ENCODE measurements at regions not wholly inside any gene's neighbourhood (a gene's known extent, or its start where the extent isn't known, plus 50 kb on each side); places are given as distances from the start of the nearest gene placed in this dataset.
A peak's percentile ranks its signal among the peaks of the same experiment; 100 is the strongest.

- no peak overlapping the region for H3K9ac ChIP-seq (ENCODE audit: insufficient read depth in 1 of 2, low read length in 2 of 2)
- H3K27me3 ChIP-seq (ENCODE audit: control insufficient read depth in 3 of 3, insufficient read depth in 3 of 3, low read length in 2 of 3), result no peaks in the 10 kb centered on the region
- ATAC-seq (ENCODE audit: insufficient read depth, low FRiP score) (no peak), DNase-seq (no peak)
- H3K27ac ChIP-seq (ENCODE audit: low read depth in 1 of 2, low read length in 1 of 2), result no peak overlapping the region
- no peaks in the 10 kb centered on the region for H3K36me3 ChIP-seq (ENCODE audit: control insufficient read depth in 4 of 4, insufficient read depth in 4 of 4, low read length in 4 of 4)
- H3K4me1 ChIP-seq (ENCODE audit: control insufficient read depth in 5 of 5, insufficient read depth in 5 of 5, low read length in 5 of 5), result peaks cover 0 to 8% (median 0%) of the 10 kb centered on the region in 5 donors
- 90% methylated on average over 2 of the region's 2 CpGs for WGBS, 2 donors
- H3K4me3 ChIP-seq, result no peak overlapping the region
- no peaks in the 10 kb centered on the region for H3K9me3 ChIP-seq (ENCODE audit: control insufficient read depth in 4 of 4, insufficient read depth in 3 of 4, low read length in 3 of 4)
- no peak for TF ChIP-seq CTCF (IDR thresholded peaks at IDR 0.05; ENCODE audit: control extremely low read depth, extremely low read depth)
These were observed 202.5 kb upstream of the RBMS1 start for GRCh38 chr2:160696087-160696452.

GRCh38 chr2:160697817-160698216, 204.2 kb upstream of the RBMS1 start:
- H3K4me1 ChIP-seq (ENCODE audit: control insufficient read depth in 5 of 5, insufficient read depth in 5 of 5, low read length in 5 of 5), result peaks cover 0 to 8% (median 0%) of the 10 kb centered on the region in 5 donors
- H3K27me3 ChIP-seq (ENCODE audit: control insufficient read depth in 3 of 3, insufficient read depth in 3 of 3, low read length in 2 of 3), result no peaks in the 10 kb centered on the region
- ATAC-seq (ENCODE audit: insufficient read depth, low FRiP score) (no peak), DNase-seq (no peak)
- no peaks in the 10 kb centered on the region for H3K36me3 ChIP-seq (ENCODE audit: control insufficient read depth in 4 of 4, insufficient read depth in 4 of 4, low read length in 4 of 4)
- no peaks in the 10 kb centered on the region for H3K9me3 ChIP-seq (ENCODE audit: control insufficient read depth in 4 of 4, insufficient read depth in 3 of 4, low read length in 3 of 4)
- H3K4me3 ChIP-seq, result no peak overlapping the region
- no peak overlapping the region for H3K9ac ChIP-seq (ENCODE audit: insufficient read depth in 1 of 2, low read length in 2 of 2)
- TF ChIP-seq CTCF (IDR thresholded peaks at IDR 0.05; ENCODE audit: control extremely low read depth, extremely low read depth), result no peak
- H3K27ac ChIP-seq (ENCODE audit: low read depth in 1 of 2, low read length in 1 of 2), result no peak overlapping the region
- 92 to 95% methylated on average over 6 of the region's 6 CpGs for WGBS, 2 donors

GRCh38 chr2:160700021-160700814, 206.6 kb upstream of the RBMS1 start:
- H3K4me1 ChIP-seq (ENCODE audit: control insufficient read depth in 5 of 5, insufficient read depth in 5 of 5, low read length in 5 of 5), result peaks cover 0 to 20% (median 3%) of the 10 kb centered on the region in 5 donors
- no peak overlapping the region for H3K27ac ChIP-seq (ENCODE audit: low read depth in 1 of 2, low read length in 1 of 2)
- DNase-seq (peak in 2 of 3 donors; percentile 53 to 64), ATAC-seq (ENCODE audit: insufficient read depth, low FRiP score) (no peak)
- no peaks in the 10 kb centered on the region for H3K9me3 ChIP-seq (ENCODE audit: control insufficient read depth in 4 of 4, insufficient read depth in 3 of 4, low read length in 3 of 4)
- no peaks in the 10 kb centered on the region for H3K27me3 ChIP-seq (ENCODE audit: control insufficient read depth in 3 of 3, insufficient read depth in 3 of 3, low read length in 2 of 3)
- H3K36me3 ChIP-seq (ENCODE audit: control insufficient read depth in 4 of 4, insufficient read depth in 4 of 4, low read length in 4 of 4), result no peaks in the 10 kb centered on the region
- H3K4me3 ChIP-seq, result no peak overlapping the region
- 76 to 98% methylated on average over 1 of the region's 1 CpG for WGBS, 2 donors
- no peak for TF ChIP-seq CTCF (IDR thresholded peaks at IDR 0.05; ENCODE audit: control extremely low read depth, extremely low read depth)
- H3K9ac ChIP-seq (ENCODE audit: insufficient read depth in 1 of 2, low read length in 2 of 2), result no peak overlapping the region
